Dedifferentiated amniotic fluid mesenchymal stem cell (primary cell): ENCODE measurements at regions not wholly inside any gene's neighbourhood (a gene's known extent, or its start where the extent isn't known, plus 50 kb on each side); places are given as distances from the start of the nearest gene placed in this dataset.
"Not testable (repeated sequence)": the region's sequence is repeated elsewhere in the genome, so short reads cannot be mapped to it uniquely, and the experiment has no call there.

Experiments
- DNase-seq: peaks from one replicate; pipeline ENCODE4 v3.0.0-alpha.2; 2016; ENCODE audit errors: extremely low spot score

- DNase-seq: no peak
Measured at GRCh38 chr16:58831386-58831785, 97.3 kb upstream of the GOT2 start.

- DNase-seq: no peak
Measured at GRCh38 chr16:58828901-58829545, 94.9 kb upstream of the GOT2 start.

- DNase-seq: no peak
Measured at GRCh38 chr16:58824201-58824600, 90.1 kb upstream of the GOT2 start.

- no peak for DNase-seq
Measured at GRCh38 chr16:58821886-58822285, 87.8 kb upstream of the GOT2 start.

- no peak for DNase-seq
Measured at GRCh38 chr16:58820411-58820810, 86.3 kb upstream of the GOT2 start.

- DNase-seq: no peak
Measured at GRCh38 chr16:58815181-58815888, 81.2 kb upstream of the GOT2 start.

GRCh38 chr16:58814348-58814801 is 80.3 kb upstream of the GOT2 start:
- peak; percentile 65 for DNase-seq

GRCh38 chr16:58809213-58809612 is 75.1 kb upstream of the GOT2 start:
- no peak for DNase-seq

GRCh38 chr16:58807276-58807675 is 73.2 kb upstream of the GOT2 start:
- no peak for DNase-seq

GRCh38 chr16:58801838-58802237 is 67.7 kb upstream of the GOT2 start:
- no peak for DNase-seq

- no peak for DNase-seq
Measured at GRCh38 chr16:58797137-58797801, 63.2 kb upstream of the GOT2 start.

- DNase-seq: no peak
Measured at GRCh38 chr16:58793366-58793765, 59.2 kb upstream of the GOT2 start.

- no peak for DNase-seq
Measured at GRCh38 chr16:58792188-58792587, 58.1 kb upstream of the GOT2 start.

GRCh38 chr16:58790816-58791557 is 56.9 kb upstream of the GOT2 start:
- DNase-seq: not testable (repeated sequence)

- no peak for DNase-seq
Measured at GRCh38 chr16:58789351-58789750, 55.2 kb upstream of the GOT2 start.
